GM12874 (cell line): ENCODE measurements at regions not wholly inside any gene's neighbourhood (a gene's known extent, or its start where the extent isn't known, plus 50 kb on each side); places are given as distances from the start of the nearest gene placed in this dataset.

Experiments used
- TF ChIP-seq, protein P1 (sequence below): IDR thresholded peaks from 2 replicates; pipeline ENCODE4 v1.5.1; 2011; ENCODE audit warnings: low read depth, mild to moderate bottlenecking, control low read depth, low read length, moderate library complexity; ENCODE audit not compliant: insufficient read depth

GRCh38 chr20:57877131-57877824 lies 167.5 kb upstream of the PMEPA1 start:
- TF ChIP-seq, protein P1, sequence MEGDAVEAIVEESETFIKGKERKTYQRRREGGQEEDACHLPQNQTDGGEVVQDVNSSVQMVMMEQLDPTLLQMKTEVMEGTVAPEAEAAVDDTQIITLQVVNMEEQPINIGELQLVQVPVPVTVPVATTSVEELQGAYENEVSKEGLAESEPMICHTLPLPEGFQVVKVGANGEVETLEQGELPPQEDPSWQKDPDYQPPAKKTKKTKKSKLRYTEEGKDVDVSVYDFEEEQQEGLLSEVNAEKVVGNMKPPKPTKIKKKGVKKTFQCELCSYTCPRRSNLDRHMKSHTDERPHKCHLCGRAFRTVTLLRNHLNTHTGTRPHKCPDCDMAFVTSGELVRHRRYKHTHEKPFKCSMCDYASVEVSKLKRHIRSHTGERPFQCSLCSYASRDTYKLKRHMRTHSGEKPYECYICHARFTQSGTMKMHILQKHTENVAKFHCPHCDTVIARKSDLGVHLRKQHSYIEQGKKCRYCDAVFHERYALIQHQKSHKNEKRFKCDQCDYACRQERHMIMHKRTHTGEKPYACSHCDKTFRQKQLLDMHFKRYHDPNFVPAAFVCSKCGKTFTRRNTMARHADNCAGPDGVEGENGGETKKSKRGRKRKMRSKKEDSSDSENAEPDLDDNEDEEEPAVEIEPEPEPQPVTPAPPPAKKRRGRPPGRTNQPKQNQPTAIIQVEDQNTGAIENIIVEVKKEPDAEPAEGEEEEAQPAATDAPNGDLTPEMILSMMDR, result no peak

GRCh38 chr20:57876163-57876562 lies 166.3 kb upstream of the PMEPA1 start:
- TF ChIP-seq, protein P1, result no peak

DNA sequence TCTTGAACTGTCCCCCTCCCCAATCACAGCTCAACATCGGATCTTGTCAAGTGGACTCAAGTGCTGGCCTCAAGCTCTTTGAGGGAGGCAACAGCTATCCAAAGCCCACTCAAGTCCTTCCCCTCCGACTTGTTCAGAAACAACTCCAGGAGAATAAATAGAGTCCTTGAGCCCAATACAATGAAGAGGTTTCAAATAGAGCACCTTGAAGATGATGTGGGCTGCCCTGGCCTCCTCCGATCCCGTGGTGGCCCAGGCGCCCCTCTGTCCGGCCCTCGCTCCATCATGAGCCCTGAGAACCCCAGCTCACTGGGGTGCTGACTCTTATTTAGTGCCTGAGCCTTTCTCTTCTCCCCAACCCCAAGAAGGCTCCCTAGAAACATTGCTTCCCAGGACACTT lies 164.3 kb upstream of the PMEPA1 start:
- TF ChIP-seq, protein P1, result no peak

DNA sequence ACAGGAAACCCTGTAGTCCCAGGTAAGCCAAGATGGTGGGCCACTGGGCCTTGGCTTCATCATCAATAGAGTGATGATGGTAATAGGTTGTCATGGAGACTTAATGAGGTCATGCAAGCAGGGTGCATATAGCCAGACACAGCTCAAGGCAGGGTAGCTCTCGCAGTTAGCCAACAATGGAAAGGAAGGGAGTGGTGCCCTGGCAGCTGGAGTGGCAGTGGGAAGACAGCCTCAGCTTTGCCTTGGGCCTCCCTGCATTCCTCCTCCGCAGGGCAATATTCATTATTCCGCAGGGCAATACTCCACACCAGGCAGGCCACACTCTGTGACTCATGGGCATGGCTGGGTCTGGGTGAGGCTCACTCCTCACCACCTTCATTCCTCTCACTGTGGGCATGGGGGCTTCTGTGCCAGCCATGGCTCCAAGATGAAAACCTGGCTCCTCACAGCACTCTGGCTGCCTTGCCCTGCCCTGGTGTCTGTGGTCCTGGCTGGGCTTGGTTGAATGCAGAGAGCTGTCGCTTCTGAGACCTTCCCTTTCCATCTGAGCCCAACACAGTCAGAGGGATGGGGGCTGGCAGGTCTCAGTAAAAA lies 163.1 kb upstream of the PMEPA1 start:
- TF ChIP-seq, protein P1, result no peak

GRCh38 chr20:57871237-57871632 lies 161.4 kb upstream of the PMEPA1 start:
- TF ChIP-seq, protein P1, result no peak

DNA sequence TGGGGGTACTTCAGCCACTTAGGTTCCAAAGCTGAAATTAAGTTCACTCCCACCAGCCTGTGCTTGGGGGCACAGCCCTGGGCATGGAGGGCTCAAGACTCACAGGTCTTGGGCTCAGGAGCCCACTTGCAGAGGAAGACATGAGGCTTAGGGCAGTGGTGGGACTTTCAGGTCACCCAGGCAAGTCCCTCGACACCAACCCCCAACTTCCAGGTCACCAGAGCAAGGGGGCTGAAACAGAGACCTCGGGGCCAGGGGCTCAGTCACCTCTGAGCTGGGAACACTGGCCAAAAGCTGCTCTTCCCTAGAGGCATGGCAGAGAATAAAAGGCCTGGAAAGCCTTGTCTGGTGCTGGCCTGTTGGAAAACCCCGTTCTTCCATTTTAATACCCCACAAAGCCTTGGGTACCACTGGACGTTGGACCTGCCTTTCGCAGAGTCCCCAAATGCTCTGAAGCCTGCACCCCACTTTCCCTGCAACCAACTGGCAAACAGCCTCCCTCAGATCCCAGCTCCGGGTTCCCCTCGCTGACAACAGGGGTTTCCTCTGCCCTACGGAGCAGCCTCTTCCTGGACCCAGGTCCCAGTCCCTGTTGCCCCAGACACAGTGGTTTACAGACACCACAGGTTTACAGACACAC lies 160.9 kb upstream of the PMEPA1 start:
- TF ChIP-seq, protein P1, result no peak

DNA sequence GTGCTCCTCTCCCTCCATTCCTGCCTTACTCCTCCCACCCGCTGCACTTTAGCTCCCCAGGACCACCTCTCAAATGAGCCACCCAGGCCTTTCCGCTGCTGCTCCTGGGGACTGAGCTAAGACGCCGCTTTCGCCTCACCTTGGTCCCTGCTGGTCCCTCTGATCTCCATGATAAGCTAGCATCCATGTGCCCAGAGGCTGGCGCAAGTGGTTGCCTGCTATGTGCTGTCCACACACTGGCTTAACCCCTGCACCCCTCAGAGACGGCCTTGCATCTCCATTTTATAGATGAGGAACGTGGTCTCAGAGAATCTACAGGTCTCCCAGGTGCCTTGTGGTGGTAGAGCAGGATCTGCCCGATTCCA lies 160.1 kb upstream of the PMEPA1 start:
- TF ChIP-seq, protein P1, result no peak
